Glutamatergic neuron (in vitro differentiated cells): ENCODE measurements at regions not wholly inside any gene's neighbourhood (a gene's known extent, or its start where the extent isn't known, plus 50 kb on each side); places are given as distances from the start of the nearest gene placed in this dataset.

Experiments
- DNase-seq: peaks from one replicate; pipeline ENCODE4 v3.0.0; 2022
- H3K27ac Mint-ChIP-seq: one replicate; pipeline ENCODE4 v1.8.0; 2020; ENCODE audit warnings: mild to moderate bottlenecking, mixed read lengths, inconsistent platforms; ENCODE audit not compliant: unreplicated experiment
- H3K27me3 Mint-ChIP-seq: one replicate; pipeline ENCODE4 v1.8.0; 2020; ENCODE audit warnings: mild to moderate bottlenecking, moderate library complexity, mixed read lengths, inconsistent platforms; ENCODE audit not compliant: unreplicated experiment
- H3K36me3 Mint-ChIP-seq: one replicate; pipeline ENCODE4 v1.8.0; 2020; ENCODE audit warnings: mild to moderate bottlenecking, mixed read lengths, inconsistent platforms; ENCODE audit not compliant: unreplicated experiment
- H3K4me1 Mint-ChIP-seq: one replicate; pipeline ENCODE4 v1.8.0; 2020; ENCODE audit warnings: mild to moderate bottlenecking, low read depth, mixed read lengths, inconsistent platforms; ENCODE audit not compliant: unreplicated experiment
- H3K4me3 Mint-ChIP-seq: one replicate; pipeline ENCODE4 v1.8.0; 2020; ENCODE audit warnings: mild to moderate bottlenecking, mixed read lengths, inconsistent platforms; ENCODE audit not compliant: unreplicated experiment
- H3K9me3 Mint-ChIP-seq: one replicate; pipeline ENCODE4 v1.8.0; 2020; ENCODE audit warnings: mild to moderate bottlenecking, moderate library complexity, mixed read lengths, inconsistent platforms; ENCODE audit not compliant: unreplicated experiment
- CTCF ChIP-seq: fragments of 200-600 bp; sonication (generic); IDR thresholded peaks from one replicate; pipeline ENCODE4 v1.5.0; 2021; ENCODE audit not compliant: partially characterized antibody, unreplicated experiment

- H3K27ac Mint-ChIP-seq: no peak overlapping the region
- H3K9me3 Mint-ChIP-seq: peaks cover 8% of the 10 kb centered on the region
- H3K4me3 Mint-ChIP-seq: no peak overlapping the region
- peaks cover 2% of the 10 kb centered on the region for H3K27me3 Mint-ChIP-seq
- peaks cover 9% of the 10 kb centered on the region for H3K36me3 Mint-ChIP-seq
- no peak for DNase-seq
- H3K4me1 Mint-ChIP-seq: no peaks in the 10 kb centered on the region
- no peak for TF ChIP-seq CTCF
Measured at GRCh38 chr6:43950731-43951062, 176.6 kb downstream of the MRPL14 start.

GRCh38 chr6:43950051-43950605 lies 177.1 kb downstream of the MRPL14 start:
- no peaks in the 10 kb centered on the region for H3K4me1 Mint-ChIP-seq
- peaks cover 9% of the 10 kb centered on the region for H3K9me3 Mint-ChIP-seq
- H3K27ac Mint-ChIP-seq: no peak overlapping the region
- no peak for DNase-seq
- H3K36me3 Mint-ChIP-seq: peaks cover 9% of the 10 kb centered on the region
- H3K4me3 Mint-ChIP-seq: no peak overlapping the region
- H3K27me3 Mint-ChIP-seq: peaks cover 2% of the 10 kb centered on the region
- no peak for TF ChIP-seq CTCF

- DNase-seq: no peak
- Mint-ChIP-seq H3K36me3 (peaks cover 9% of the 10 kb centered on the region), H3K9me3 (peaks cover 9% of the 10 kb centered on the region), H3K27ac (no peak overlapping the region), H3K4me1 (no peaks in the 10 kb centered on the region), H3K27me3 (peaks cover 2% of the 10 kb centered on the region), H3K4me3 (no peak overlapping the region)
- no peak for TF ChIP-seq CTCF
Measured at GRCh38 chr6:43949551-43949991, 177.7 kb downstream of the MRPL14 start.

GRCh38 chr6:43948527-43949485 lies 178.4 kb downstream of the MRPL14 start:
- Mint-ChIP-seq H3K4me1 (no peaks in the 10 kb centered on the region), H3K4me3 (no peak overlapping the region), H3K27ac (no peak overlapping the region), H3K9me3 (peaks cover 9% of the 10 kb centered on the region), H3K36me3 (peaks cover 9% of the 10 kb centered on the region), H3K27me3 (peaks cover 2% of the 10 kb centered on the region)
- TF ChIP-seq CTCF: no peak
- no peak for DNase-seq

GRCh38 chr6:43947860-43948259 lies 177.8 kb downstream of the VEGFA start:
- Mint-ChIP-seq H3K27me3 (peaks cover 2% of the 10 kb centered on the region), H3K36me3 (peaks cover 9% of the 10 kb centered on the region), H3K4me3 (no peak overlapping the region), H3K9me3 (peaks cover 7% of the 10 kb centered on the region), H3K27ac (no peak overlapping the region), H3K4me1 (no peaks in the 10 kb centered on the region)
- DNase-seq: no peak
- TF ChIP-seq CTCF: no peak
